NB4 (cell line): ENCODE measurements at regions not wholly inside any gene's neighbourhood (a gene's known extent, or its start where the extent isn't known, plus 50 kb on each side); places are given as distances from the start of the nearest gene placed in this dataset.

ENCODE experiments used
- DNase-seq: peaks from one replicate; pipeline ENCODE4 v3.0.0; 2010; ENCODE audit warnings: low read depth
- H3K4me3 ChIP-seq: one replicate; pipeline ENCODE4 v1.5.1; 2011; ENCODE audit warnings: mild to moderate bottlenecking, low read depth, low read length, moderate library complexity
- MAX ChIP-seq: IDR thresholded peaks from 2 replicates; pipeline ENCODE4 v1.6.1; 2011; ENCODE audit warnings: low read depth, low read length
- MYC ChIP-seq: IDR thresholded peaks from 2 replicates; pipeline ENCODE4 v1.6.1; 2011; ENCODE audit warnings: low read depth, low read length
- POLR2A ChIP-seq: IDR thresholded peaks from 2 replicates; pipeline ENCODE4 v1.6.1; 2011; ENCODE audit warnings: mild to moderate bottlenecking; ENCODE audit not compliant: insufficient read length; ENCODE audit errors: extremely low read depth
- TF ChIP-seq, protein P1 (sequence below): IDR thresholded peaks from one replicate; pipeline ENCODE4 v1.5.1; 2012; ENCODE audit warnings: low read depth, low read length

DNA sequence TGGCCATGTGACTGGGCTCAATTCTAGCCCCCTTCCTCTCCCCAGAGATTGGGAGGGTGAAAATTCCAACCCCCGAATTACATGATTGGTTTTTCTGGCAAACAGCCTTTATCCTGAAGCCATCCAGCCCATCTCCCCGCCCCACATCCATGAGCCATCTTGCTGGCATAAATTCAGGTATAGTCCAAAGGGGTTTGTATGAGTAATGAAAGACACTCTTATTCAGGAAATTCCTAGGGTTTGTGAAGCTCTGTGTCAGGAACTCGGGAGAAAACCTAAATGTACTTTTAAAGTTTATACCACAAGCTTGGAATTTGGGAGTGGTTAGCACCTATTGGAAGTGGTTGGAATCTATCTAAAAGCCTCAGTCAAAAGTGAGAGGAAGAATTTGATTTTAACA lies 80.6 kb upstream of the SIMC1 start:
- no peak overlapping the region for H3K4me3 ChIP-seq
- DNase-seq = no peak
- no peak for TF ChIP-seq POLR2A
- TF ChIP-seq MAX = no peak
- TF ChIP-seq, protein P1, sequence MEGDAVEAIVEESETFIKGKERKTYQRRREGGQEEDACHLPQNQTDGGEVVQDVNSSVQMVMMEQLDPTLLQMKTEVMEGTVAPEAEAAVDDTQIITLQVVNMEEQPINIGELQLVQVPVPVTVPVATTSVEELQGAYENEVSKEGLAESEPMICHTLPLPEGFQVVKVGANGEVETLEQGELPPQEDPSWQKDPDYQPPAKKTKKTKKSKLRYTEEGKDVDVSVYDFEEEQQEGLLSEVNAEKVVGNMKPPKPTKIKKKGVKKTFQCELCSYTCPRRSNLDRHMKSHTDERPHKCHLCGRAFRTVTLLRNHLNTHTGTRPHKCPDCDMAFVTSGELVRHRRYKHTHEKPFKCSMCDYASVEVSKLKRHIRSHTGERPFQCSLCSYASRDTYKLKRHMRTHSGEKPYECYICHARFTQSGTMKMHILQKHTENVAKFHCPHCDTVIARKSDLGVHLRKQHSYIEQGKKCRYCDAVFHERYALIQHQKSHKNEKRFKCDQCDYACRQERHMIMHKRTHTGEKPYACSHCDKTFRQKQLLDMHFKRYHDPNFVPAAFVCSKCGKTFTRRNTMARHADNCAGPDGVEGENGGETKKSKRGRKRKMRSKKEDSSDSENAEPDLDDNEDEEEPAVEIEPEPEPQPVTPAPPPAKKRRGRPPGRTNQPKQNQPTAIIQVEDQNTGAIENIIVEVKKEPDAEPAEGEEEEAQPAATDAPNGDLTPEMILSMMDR = no peak
- no peak for TF ChIP-seq MYC

- no peak overlapping the region for H3K4me3 ChIP-seq
- TF ChIP-seq POLR2A (no peak), MYC (no peak), MAX (no peak)
- TF ChIP-seq, protein P1 = no peak
- no peak for DNase-seq
Observed at GRCh38 chr5:176161431-176161830, 76.8 kb upstream of the SIMC1 start.

GRCh38 chr5:176162198-176162597 lies 76.0 kb upstream of the SIMC1 start:
- DNase-seq = no peak
- TF ChIP-seq POLR2A (no peak), MAX (no peak), MYC (no peak)
- TF ChIP-seq, protein P1 = no peak
- H3K4me3 ChIP-seq = no peak overlapping the region

GRCh38 chr5:176162888-176163287 lies 75.3 kb upstream of the SIMC1 start:
- H3K4me3 ChIP-seq = no peak overlapping the region
- no peak for DNase-seq
- no peak for TF ChIP-seq POLR2A

GRCh38 chr5:176166427-176166826 lies 71.8 kb upstream of the SIMC1 start:
- TF ChIP-seq, protein P1 = no peak
- TF ChIP-seq POLR2A (no peak), MAX (no peak), MYC (no peak)
- DNase-seq = no peak
- no peak overlapping the region for H3K4me3 ChIP-seq

GRCh38 chr5:176167800-176168199 lies 70.4 kb upstream of the SIMC1 start:
- no peak overlapping the region for H3K4me3 ChIP-seq
- TF ChIP-seq POLR2A (no peak), MAX (no peak), MYC (no peak)
- TF ChIP-seq, protein P1 = no peak
- no peak for DNase-seq
